ENCODE measurements at regions not wholly inside any gene's neighbourhood (a gene's known extent, or its start where the extent isn't known, plus 50 kb on each side); places are given as distances from the start of the nearest gene placed in this dataset.

GRCh38 chr11:107151158-107151557 lies 132.9 kb upstream of the GUCY1A2 start:
- DNase-seq (ENCODE audit: low read depth), result no peak

GRCh38 chr11:107140983-107141382 lies 122.7 kb upstream of the GUCY1A2 start:
- DNase-seq (ENCODE audit: low read depth), result no peak

- no peak for DNase-seq (ENCODE audit: low read depth)
Measured at GRCh38 chr11:107139396-107139795, 121.1 kb upstream of the GUCY1A2 start.

GRCh38 chr11:107136892-107137291 lies 118.6 kb upstream of the GUCY1A2 start:
- no peak for DNase-seq (ENCODE audit: low read depth)

GRCh38 chr11:107131756-107132155 lies 113.5 kb upstream of the GUCY1A2 start:
- no peak for DNase-seq (ENCODE audit: low read depth)

- no peak for DNase-seq (ENCODE audit: low read depth)
Measured at GRCh38 chr11:107123022-107123421, 104.7 kb upstream of the GUCY1A2 start.

GRCh38 chr11:107118025-107118720 lies 99.9 kb upstream of the GUCY1A2 start:
- DNase-seq (ENCODE audit: low read depth), result peak; percentile 8

- no peak for DNase-seq (ENCODE audit: low read depth)
Measured at GRCh38 chr11:107116358-107116757, 98.1 kb upstream of the GUCY1A2 start.

- DNase-seq (ENCODE audit: low read depth), result peak; percentile 20
Measured at GRCh38 chr11:107102692-107103477, 84.6 kb upstream of the GUCY1A2 start.

- DNase-seq (ENCODE audit: low read depth), result no peak
Measured at GRCh38 chr11:107092667-107093066, 74.4 kb upstream of the GUCY1A2 start.

- DNase-seq (ENCODE audit: low read depth), result no peak
Measured at GRCh38 chr11:107078375-107078774, 60.1 kb upstream of the GUCY1A2 start.

GRCh38 chr11:107076832-107077231 lies 58.6 kb upstream of the GUCY1A2 start:
- DNase-seq (ENCODE audit: low read depth), result no peak

GRCh38 chr11:107071129-107071528 lies 52.9 kb upstream of the GUCY1A2 start:
- DNase-seq (ENCODE audit: low read depth), result no peak
